Body of pancreas (tissue), 4 donors: ENCODE measurements at regions not wholly inside any gene's neighbourhood (a gene's known extent, or its start where the extent isn't known, plus 50 kb on each side); places are given as distances from the start of the nearest gene placed in this dataset.

Experiments used
- ATAC-seq: fragments of 150-250 bp; one replicate; pipeline ENCODE4 v1.9.1; 2016
- DNase-seq, 4 donors: peaks; one replicate each; pipeline ENCODE4 v3.0.0-alpha.2; 2019
- H3K27ac ChIP-seq, 4 donors: fragments of 200-600 bp; sonication (generic); 1 replicate in 3 of 4; 2 replicates in 1 of 4; pipeline versions ENCODE4 v1.5.1 to v1.6.1; 2016 to 2019; ENCODE audit warnings: mild to moderate bottlenecking in 1 of 4, mixed read lengths in 1 of 4, moderate library complexity in 1 of 4
- H3K27me3 ChIP-seq, 2 donors: fragments of 200-600 bp; sonication (generic); one replicate each; pipeline ENCODE4 v1.6.0; 2016; ENCODE audit warnings: mild to moderate bottlenecking in 1 of 2
- H3K36me3 ChIP-seq, 2 donors: fragments of 200-600 bp; sonication (generic); replicated peaks in 1 of 2; 2 replicates each; pipeline ENCODE4 v1.5.1; 2016; ENCODE audit warnings: low read depth in 2 of 2; ENCODE audit not compliant: insufficient read depth in 1 of 2
- H3K4me1 ChIP-seq: fragments of 200-600 bp; sonication (generic); one replicate; pipeline ENCODE4 v1.6.0; 2016
- H3K4me3 ChIP-seq, 2 donors: fragments of 200-600 bp; sonication (generic); 1 replicate in 1 of 2; 2 replicates in 1 of 2; pipeline ENCODE4 v1.5.1; 2016 to 2019
- H3K9me3 ChIP-seq, 3 donors: fragments of 200-600 bp; sonication (generic); 1 replicate in 2 of 3; 2 replicates in 1 of 3; pipeline ENCODE4 v1.5.1; 2016
- POLR2A ChIP-seq, 3 donors: fragments of 450-650 bp; IDR thresholded peaks; one replicate each; pipeline ENCODE4 v1.6.1; 2016; ENCODE audit warnings: antibody characterized with exemption in 3 of 3, mild to moderate bottlenecking in 2 of 3
- WGBS, 2 donors: methylation state at CpG; one replicate each; pipeline ENCODE4 v1.1.5; 2017; 5-methylcytosine and 5-hydroxymethylcytosine counted together
- intact Hi-C: fragments of 100-400 bp; cut with DNase I; formaldehyde crosslinking; loops from one replicate; pipeline ENCODE4 v1.15.1; 2023
- TF ChIP-seq, protein P1 (sequence below), 7 experiments: fragments of 450-650 bp in 4 of 7; fragments of 200-600 bp in 3 of 7; sonication (generic) in 3 of 7; IDR thresholded peaks; one replicate each; pipeline ENCODE4 v1.5.1; 2016 to 2019; ENCODE audit warnings: antibody characterized with exemption in 7 of 7

DNA sequence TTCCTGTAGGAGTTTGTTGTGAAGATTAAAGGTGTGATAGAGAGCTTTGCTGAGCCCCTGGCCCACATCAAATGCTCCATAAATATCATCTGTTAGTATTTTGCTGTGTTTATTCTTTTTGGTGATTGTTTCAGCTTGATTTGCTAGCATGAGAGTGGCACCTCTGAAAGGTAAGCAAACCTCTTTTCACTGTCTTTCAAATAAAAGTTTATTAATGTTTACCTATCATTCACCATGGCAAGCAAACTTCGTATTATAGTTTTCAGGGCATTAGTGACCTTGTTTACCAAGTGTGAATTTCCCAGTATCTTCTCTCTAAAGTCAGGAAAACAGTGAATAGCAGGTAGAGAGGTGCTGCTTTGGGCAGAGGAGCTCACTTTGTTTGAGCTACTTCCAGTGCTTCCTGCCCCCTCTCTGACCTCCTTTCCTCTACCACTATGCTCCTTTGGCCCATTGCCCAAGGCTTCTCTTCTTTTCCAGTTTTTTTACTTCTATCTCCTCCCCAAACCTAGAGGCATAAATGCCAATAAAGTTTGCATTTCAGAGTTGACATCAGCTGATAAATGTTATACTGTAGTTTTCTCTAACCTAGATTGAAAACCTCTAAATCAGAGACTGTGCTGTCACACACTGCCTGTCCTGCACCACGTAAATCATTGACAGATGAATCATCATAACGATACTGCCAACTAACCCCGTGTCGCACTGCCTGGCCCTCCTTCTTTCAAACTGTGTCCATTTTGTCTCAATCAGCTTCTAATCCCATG, 569.0 kb downstream of the TUSC7 start:
- intact Hi-C loops = no loop called here
- 5 to 13% methylated on average over 5 of the region's 5 CpGs for WGBS, 2 donors
- no peaks in the 10 kb centered on the region for H3K27me3 ChIP-seq
- H3K4me1 ChIP-seq = peaks cover 14% of the 10 kb centered on the region
- peak overlapping the region; percentile 30 to 67 (median 48) for H3K27ac ChIP-seq
- peaks cover 0 to 5% (median 0%) of the 10 kb centered on the region in 3 donors for H3K9me3 ChIP-seq
- TF ChIP-seq, protein P1, sequence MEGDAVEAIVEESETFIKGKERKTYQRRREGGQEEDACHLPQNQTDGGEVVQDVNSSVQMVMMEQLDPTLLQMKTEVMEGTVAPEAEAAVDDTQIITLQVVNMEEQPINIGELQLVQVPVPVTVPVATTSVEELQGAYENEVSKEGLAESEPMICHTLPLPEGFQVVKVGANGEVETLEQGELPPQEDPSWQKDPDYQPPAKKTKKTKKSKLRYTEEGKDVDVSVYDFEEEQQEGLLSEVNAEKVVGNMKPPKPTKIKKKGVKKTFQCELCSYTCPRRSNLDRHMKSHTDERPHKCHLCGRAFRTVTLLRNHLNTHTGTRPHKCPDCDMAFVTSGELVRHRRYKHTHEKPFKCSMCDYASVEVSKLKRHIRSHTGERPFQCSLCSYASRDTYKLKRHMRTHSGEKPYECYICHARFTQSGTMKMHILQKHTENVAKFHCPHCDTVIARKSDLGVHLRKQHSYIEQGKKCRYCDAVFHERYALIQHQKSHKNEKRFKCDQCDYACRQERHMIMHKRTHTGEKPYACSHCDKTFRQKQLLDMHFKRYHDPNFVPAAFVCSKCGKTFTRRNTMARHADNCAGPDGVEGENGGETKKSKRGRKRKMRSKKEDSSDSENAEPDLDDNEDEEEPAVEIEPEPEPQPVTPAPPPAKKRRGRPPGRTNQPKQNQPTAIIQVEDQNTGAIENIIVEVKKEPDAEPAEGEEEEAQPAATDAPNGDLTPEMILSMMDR (IDR thresholded peaks at IDR 0.05) = no peak
- TF ChIP-seq POLR2A (IDR thresholded peaks at IDR 0.05) = no peak
- H3K36me3 ChIP-seq = no peaks in the 10 kb centered on the region
- H3K4me3 ChIP-seq = no peak overlapping the region
- DNase-seq (peak; percentile 63 to 77 (median 69)), ATAC-seq (peak; percentile 100)

DNA sequence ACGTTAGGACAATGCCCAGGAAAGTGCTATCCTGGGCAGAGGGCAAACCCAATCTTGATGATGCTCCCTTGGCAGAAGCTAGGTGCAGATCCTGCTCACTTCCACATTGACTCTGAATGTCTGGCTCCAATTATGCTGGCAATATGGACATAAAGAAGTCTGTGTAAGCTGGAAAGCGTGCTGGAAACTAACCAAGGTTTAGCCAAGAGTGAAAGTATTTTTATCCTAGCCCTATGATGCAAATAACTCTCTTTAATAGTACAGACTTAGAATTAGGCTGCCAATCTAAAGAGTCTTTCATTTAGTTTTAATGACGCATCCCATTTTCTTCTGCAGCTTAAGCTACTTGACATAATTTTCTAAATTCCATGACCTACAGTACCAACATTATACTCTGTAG, 571.8 kb downstream of the TUSC7 start:
- intact Hi-C loops = no loop called here
- Histone ChIP-seq H3K9me3 (no peaks in the 10 kb centered on the region), H3K27me3 (no peaks in the 10 kb centered on the region), H3K4me3 (no peak overlapping the region), H3K27ac (no peak overlapping the region), H3K36me3 (no peaks in the 10 kb centered on the region), H3K4me1 (peaks cover 14% of the 10 kb centered on the region)
- TF ChIP-seq, protein P1 (IDR thresholded peaks at IDR 0.05) = no peak
- no peak for TF ChIP-seq POLR2A (IDR thresholded peaks at IDR 0.05)
- DNase-seq (no peak), ATAC-seq (no peak)
- WGBS, 2 donors = 85 to 92% methylated on average over 3 of the region's 3 CpGs

DNA sequence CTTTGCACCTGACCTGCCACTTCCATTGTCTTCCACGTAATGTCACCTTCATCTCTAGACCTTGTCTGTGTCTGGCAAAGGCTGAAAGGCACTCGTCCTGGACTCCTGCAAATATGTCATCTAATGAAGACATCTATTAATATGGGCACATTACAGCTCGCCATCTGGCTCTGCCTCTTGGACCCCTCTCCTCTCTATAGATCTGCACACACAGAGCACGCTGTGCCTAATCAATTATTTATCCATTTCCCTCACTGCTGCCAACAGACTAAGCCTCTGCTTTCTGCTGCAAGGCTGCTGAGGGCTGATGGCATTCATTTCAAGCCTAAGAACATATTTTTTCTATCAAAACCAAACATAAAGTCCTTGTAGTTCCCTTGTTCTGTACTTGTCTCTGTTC, 573.0 kb downstream of the TUSC7 start:
- TF ChIP-seq POLR2A (IDR thresholded peaks at IDR 0.05) = no peak
- TF ChIP-seq, protein P1 (IDR thresholded peaks at IDR 0.05) = no peak
- Histone ChIP-seq H3K9me3 (no peaks in the 10 kb centered on the region), H3K27me3 (no peaks in the 10 kb centered on the region), H3K36me3 (no peaks in the 10 kb centered on the region), H3K27ac (no peak overlapping the region), H3K4me1 (peaks cover 19% of the 10 kb centered on the region), H3K4me3 (no peak overlapping the region)
- ATAC-seq (no peak), DNase-seq (no peak)
- 54 to 63% methylated on average over 4 of the region's 4 CpGs for WGBS, 2 donors
- intact Hi-C loops = no loop called here

DNA sequence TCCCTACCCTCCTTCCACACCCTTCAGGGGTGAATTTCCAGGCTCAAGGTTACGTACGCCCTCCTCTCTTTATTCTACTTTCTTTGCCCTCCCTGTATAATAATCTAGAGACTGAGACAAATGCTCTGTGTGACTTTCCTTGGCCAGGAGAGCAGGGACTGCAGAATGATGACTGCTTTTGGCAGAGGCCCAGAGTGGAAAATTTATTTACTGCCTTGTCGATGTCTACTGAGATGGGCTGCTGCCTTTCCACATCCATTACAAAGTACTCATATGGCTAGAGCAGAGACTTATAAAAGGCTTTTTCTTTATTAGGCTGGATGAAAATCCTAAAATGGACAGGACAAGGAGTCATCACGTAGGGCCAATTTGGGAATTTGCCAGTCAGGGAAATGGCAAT, 576.2 kb downstream of the TUSC7 start:
- Histone ChIP-seq H3K9me3 (no peaks in the 10 kb centered on the region), H3K4me3 (no peak overlapping the region), H3K27ac (no peak overlapping the region), H3K27me3 (no peaks in the 10 kb centered on the region), H3K36me3 (no peaks in the 10 kb centered on the region), H3K4me1 (peaks cover 7% of the 10 kb centered on the region)
- ATAC-seq = no peak
- TF ChIP-seq, protein P1 (IDR thresholded peaks at IDR 0.05) = no peak
- no peak for TF ChIP-seq POLR2A (IDR thresholded peaks at IDR 0.05)
- WGBS, 2 donors = 40 to 55% methylated on average over 4 of the region's 4 CpGs
- DNase-seq = no peak
- intact Hi-C loops = no loop called here

DNA sequence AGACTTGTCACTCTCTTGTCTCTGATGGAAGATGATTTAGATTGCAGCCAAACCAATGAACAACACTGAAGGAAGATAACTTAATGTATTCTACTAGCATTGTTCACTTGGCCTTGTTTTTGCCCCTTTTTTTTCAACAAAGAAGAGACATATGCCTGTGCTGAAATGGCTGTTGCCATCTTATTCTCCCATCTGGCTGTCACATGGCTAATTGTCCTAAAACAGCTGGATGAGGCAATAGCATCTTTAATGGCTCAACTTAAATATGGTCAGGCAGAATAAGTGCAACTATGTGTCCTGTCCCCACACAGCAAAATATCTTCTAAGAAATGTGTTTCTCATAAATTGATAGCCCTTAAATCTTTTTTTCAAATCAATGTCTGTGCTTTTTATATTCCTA, 576.9 kb downstream of the TUSC7 start:
- no peak for TF ChIP-seq POLR2A (IDR thresholded peaks at IDR 0.05)
- TF ChIP-seq, protein P1 (IDR thresholded peaks at IDR 0.05) = no peak
- Histone ChIP-seq H3K4me3 (no peak overlapping the region), H3K27ac (no peak overlapping the region), H3K9me3 (no peaks in the 10 kb centered on the region), H3K4me1 (peaks cover 7% of the 10 kb centered on the region), H3K36me3 (no peaks in the 10 kb centered on the region), H3K27me3 (no peaks in the 10 kb centered on the region)
- intact Hi-C loops = no loop called here
- DNase-seq = no peak
- no peak for ATAC-seq
